ENCODE measurements at regions not wholly inside any gene's neighbourhood (a gene's known extent, or its start where the extent isn't known, plus 50 kb on each side); places are given as distances from the start of the nearest gene placed in this dataset.

DNA sequence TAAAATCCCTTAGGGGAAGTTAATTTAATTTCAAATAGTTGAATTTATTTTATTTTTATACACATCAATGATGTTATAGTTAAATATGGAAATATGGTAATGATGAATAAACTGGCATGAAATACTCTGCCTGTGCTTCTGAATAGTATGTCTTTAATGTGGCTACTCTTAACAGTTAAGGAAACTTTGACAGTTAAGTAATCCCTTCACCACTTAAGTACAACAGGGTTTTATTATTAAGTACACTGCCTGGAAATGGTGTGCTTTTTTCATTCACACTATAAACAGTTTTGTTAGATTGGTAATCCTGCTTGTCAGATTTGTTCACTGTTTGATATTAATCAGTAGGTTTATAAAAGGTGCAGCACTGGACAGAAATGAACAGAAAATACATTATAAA is 412.0 kb upstream of the ZEB2 start:
- ATAC-seq: no peak
- Histone ChIP-seq H3K27me3 (no peaks in the 10 kb centered on the region), H3K27ac (no peak overlapping the region), H3K9me3 (peaks cover 0 to 22% (median 0%) of the 10 kb centered on the region in 3 donors), H3K36me3 (no peaks in the 10 kb centered on the region), H3K4me3 (no peak overlapping the region), H3K4me1 (peaks cover 0 to 18% (median 0%) of the 10 kb centered on the region in 3 donors)
- TF ChIP-seq POLR2A (IDR thresholded peaks at IDR 0.05) (no peak), POLR2AphosphoS5 (IDR thresholded peaks at IDR 0.05) (peak; percentile 94), EP300 (IDR thresholded peaks at IDR 0.05) (no peak)
- TF ChIP-seq, protein P1, sequence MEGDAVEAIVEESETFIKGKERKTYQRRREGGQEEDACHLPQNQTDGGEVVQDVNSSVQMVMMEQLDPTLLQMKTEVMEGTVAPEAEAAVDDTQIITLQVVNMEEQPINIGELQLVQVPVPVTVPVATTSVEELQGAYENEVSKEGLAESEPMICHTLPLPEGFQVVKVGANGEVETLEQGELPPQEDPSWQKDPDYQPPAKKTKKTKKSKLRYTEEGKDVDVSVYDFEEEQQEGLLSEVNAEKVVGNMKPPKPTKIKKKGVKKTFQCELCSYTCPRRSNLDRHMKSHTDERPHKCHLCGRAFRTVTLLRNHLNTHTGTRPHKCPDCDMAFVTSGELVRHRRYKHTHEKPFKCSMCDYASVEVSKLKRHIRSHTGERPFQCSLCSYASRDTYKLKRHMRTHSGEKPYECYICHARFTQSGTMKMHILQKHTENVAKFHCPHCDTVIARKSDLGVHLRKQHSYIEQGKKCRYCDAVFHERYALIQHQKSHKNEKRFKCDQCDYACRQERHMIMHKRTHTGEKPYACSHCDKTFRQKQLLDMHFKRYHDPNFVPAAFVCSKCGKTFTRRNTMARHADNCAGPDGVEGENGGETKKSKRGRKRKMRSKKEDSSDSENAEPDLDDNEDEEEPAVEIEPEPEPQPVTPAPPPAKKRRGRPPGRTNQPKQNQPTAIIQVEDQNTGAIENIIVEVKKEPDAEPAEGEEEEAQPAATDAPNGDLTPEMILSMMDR (IDR thresholded peaks at IDR 0.05): no peak

DNA sequence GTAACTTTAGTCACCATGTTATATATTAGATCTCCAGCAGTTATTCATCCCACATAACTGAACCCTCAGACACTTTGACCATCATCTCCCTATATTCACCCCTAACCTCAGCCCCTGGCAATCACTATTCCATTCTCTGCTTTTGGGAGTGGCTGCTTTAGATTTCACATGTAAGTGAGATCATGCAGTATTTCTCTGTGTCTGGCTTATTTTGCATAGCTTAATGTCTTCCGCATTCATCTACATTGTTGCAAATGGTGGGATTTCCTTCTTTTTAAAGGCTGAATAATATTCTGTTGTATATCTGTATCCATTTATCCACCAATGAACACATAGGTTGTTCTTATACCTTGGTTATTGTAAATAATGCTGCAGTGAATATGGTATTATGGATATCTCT is 411.6 kb upstream of the ZEB2 start:
- WGBS, 2 donors (ENCODE audit: low coverage in 1 of 2): 89 to 100% methylated on average over 1 of the region's 1 CpG

DNA sequence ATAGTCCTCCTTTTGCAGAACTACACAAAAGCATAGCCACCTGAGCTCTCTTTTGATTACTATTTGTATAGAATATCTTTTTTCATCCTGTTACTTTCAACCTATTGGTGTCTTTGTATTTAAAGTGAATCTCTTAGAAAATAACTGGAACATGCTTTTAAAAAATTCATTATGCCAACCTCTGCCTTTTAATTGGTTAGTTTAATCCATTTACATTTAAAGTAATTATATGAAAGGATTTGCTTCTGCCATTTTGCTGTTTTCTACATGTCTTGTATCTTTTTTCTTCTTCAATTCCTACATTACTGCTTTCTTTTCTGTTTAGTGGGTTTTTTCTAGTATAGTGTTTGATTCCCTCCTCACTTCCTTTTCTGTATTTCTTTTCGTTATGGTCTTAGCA is 407.5 kb upstream of the ZEB2 start:
- no peak overlapping the region for H3K27ac ChIP-seq
- peaks cover 0 to 48% (median 0%) of the 10 kb centered on the region in 3 donors for H3K9me3 ChIP-seq
- no peak for ATAC-seq
- H3K27me3 ChIP-seq: no peaks in the 10 kb centered on the region
- 78 to 83% methylated on average over 1 of the region's 1 CpG for WGBS, 2 donors (ENCODE audit: low coverage in 1 of 2)
- H3K36me3 ChIP-seq: no peaks in the 10 kb centered on the region
- H3K4me3 ChIP-seq: no peak overlapping the region
- TF ChIP-seq POLR2AphosphoS5 (IDR thresholded peaks at IDR 0.05) (no peak), POLR2A (IDR thresholded peaks at IDR 0.05) (no peak), EP300 (IDR thresholded peaks at IDR 0.05) (no peak)
- TF ChIP-seq, protein P1 (IDR thresholded peaks at IDR 0.05): no peak
- peaks cover 0 to 7% (median 0%) of the 10 kb centered on the region in 3 donors for H3K4me1 ChIP-seq

More for the DNA sequence above, 411.6 kb upstream of the ZEB2 start:
- no peak for ATAC-seq
- no peak for TF ChIP-seq POLR2A (IDR thresholded peaks at IDR 0.05)
- no peak for TF ChIP-seq EP300 (IDR thresholded peaks at IDR 0.05)
- TF ChIP-seq POLR2AphosphoS5 (IDR thresholded peaks at IDR 0.05): no peak
- TF ChIP-seq, protein P1 (IDR thresholded peaks at IDR 0.05): no peak
- H3K27ac ChIP-seq: no peak overlapping the region
- no peaks in the 10 kb centered on the region for H3K36me3 ChIP-seq
- H3K4me1 ChIP-seq: peaks cover 0 to 13% (median 0%) of the 10 kb centered on the region in 3 donors
- peaks cover 0 to 27% (median 0%) of the 10 kb centered on the region in 3 donors for H3K9me3 ChIP-seq
- H3K27me3 ChIP-seq: no peaks in the 10 kb centered on the region
- no peak overlapping the region for H3K4me3 ChIP-seq

DNA sequence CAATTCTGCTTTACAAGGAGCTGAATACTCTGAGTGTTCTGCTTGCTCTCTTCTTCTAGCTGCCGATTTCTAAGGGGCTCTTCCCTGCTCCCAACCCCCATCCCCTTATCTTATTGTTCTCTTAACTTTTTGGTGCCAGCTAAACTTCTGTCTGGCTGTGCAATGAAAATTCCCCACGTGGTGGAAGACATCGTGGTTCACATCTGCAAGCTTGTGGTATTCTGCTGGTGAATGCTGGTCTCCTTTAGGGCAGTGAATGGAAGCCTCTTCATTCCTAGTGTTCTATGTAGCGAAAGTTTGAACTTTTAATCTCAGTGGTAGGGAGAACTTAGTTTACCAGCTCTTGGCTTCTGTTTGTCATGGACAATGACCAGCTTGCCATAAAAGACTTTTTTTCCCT is 406.0 kb upstream of the ZEB2 start:
- Histone ChIP-seq H3K4me1 (no peaks in the 10 kb centered on the region), H3K9me3 (peaks cover 0 to 49% (median 0%) of the 10 kb centered on the region in 3 donors), H3K36me3 (no peaks in the 10 kb centered on the region), H3K27me3 (no peaks in the 10 kb centered on the region), H3K4me3 (no peak overlapping the region), H3K27ac (no peak overlapping the region)
- ATAC-seq: no peak
- 77 to 91% methylated on average over 4 of the region's 4 CpGs for WGBS, 2 donors (ENCODE audit: low coverage in 1 of 2)
- TF ChIP-seq POLR2AphosphoS5 (IDR thresholded peaks at IDR 0.05) (no peak), POLR2A (IDR thresholded peaks at IDR 0.05) (no peak)
- TF ChIP-seq, protein P1 (IDR thresholded peaks at IDR 0.05): no peak

DNA sequence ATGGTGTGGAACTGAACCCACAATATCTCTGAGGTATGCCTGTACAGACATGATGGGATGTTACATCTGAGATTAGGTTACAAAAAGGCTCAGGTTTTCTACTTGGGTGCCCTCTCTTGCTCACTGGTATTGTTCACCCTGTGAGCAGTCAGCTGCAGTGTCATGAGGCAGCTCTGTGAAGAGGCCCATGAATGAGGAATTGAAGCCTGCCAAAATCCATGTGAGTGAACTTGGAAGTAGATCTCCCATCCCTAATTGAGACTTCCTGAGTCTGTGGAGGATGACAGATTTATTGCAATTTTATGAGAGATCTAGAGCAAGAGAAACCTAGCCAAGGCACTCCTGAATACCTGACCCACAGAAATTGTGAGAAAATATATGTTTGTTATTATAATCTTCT is 404.9 kb upstream of the ZEB2 start:
- no peak for ATAC-seq
- no peaks in the 10 kb centered on the region for H3K36me3 ChIP-seq
- H3K4me1 ChIP-seq: no peaks in the 10 kb centered on the region
- no peaks in the 10 kb centered on the region for H3K27me3 ChIP-seq
- H3K9me3 ChIP-seq: peaks cover 0 to 49% (median 0%) of the 10 kb centered on the region in 3 donors
- no peak for TF ChIP-seq POLR2AphosphoS5 (IDR thresholded peaks at IDR 0.05)
- no peak for TF ChIP-seq POLR2A (IDR thresholded peaks at IDR 0.05)
- TF ChIP-seq EP300 (IDR thresholded peaks at IDR 0.05): no peak
- TF ChIP-seq, protein P1 (IDR thresholded peaks at IDR 0.05): no peak
- no peak overlapping the region for H3K27ac ChIP-seq
- no peak overlapping the region for H3K4me3 ChIP-seq
